HEK293 (cell line): ENCODE measurements at regions not wholly inside any gene's neighbourhood (a gene's known extent, or its start where the extent isn't known, plus 50 kb on each side); places are given as distances from the start of the nearest gene placed in this dataset.

Source experiments
- BCL11B ChIP-seq: fragments of 450-650 bp; formaldehyde crosslinking; IDR thresholded peaks from 2 replicates; pipeline ENCODE4 v1.5.1; 2016; ENCODE audit warnings: low read depth, missing biosample characterization, missing genetic modification characterization
- CTCF ChIP-seq: fragments of 450-650 bp; formaldehyde crosslinking; IDR thresholded peaks from 2 replicates; pipeline ENCODE4 v1.5.1; 2016; ENCODE audit warnings: missing biosample characterization, missing genetic modification characterization
- KLF8 ChIP-seq: fragments of 450-650 bp; formaldehyde crosslinking; IDR thresholded peaks from 2 replicates; pipeline ENCODE4 v1.5.1; 2016; ENCODE audit warnings: missing biosample characterization, missing genetic modification characterization
- TCF7L2 ChIP-seq: IDR thresholded peaks from 2 replicates; pipeline ENCODE4 v1.6.1; 2011; ENCODE audit warnings: low read depth, mild to moderate bottlenecking, inconsistent platforms, low read length, moderate library complexity, borderline replicate concordance
- ZNF184 ChIP-seq: fragments of 450-650 bp; IDR thresholded peaks from 2 replicates; pipeline ENCODE4 v1.5.1; 2018; ENCODE audit warnings: missing biosample characterization, mild to moderate bottlenecking, missing genetic modification characterization
- ZNF221 ChIP-seq: fragments of 450-650 bp; formaldehyde crosslinking; IDR thresholded peaks from 2 replicates; pipeline ENCODE4 v1.5.1; 2017; ENCODE audit warnings: missing biosample characterization, missing genetic modification characterization, borderline replicate concordance
- ZNF248 ChIP-seq: fragments of 450-650 bp; formaldehyde crosslinking; IDR thresholded peaks from 2 replicates; pipeline ENCODE4 v1.5.1; 2017; ENCODE audit warnings: missing biosample characterization, missing genetic modification characterization
- ZNF473 ChIP-seq: fragments of 450-650 bp; formaldehyde crosslinking; IDR thresholded peaks from 2 replicates; pipeline ENCODE4 v1.5.1; 2017; ENCODE audit warnings: missing biosample characterization, missing genetic modification characterization
- ZNF558 ChIP-seq: fragments of 450-650 bp; formaldehyde crosslinking; IDR thresholded peaks from 2 replicates; pipeline ENCODE4 v1.5.1; 2016; ENCODE audit warnings: missing biosample characterization, missing genetic modification characterization
- ZNF639 ChIP-seq: fragments of 450-650 bp; formaldehyde crosslinking; IDR thresholded peaks from 2 replicates; pipeline ENCODE4 v1.5.1; 2016; ENCODE audit warnings: missing biosample characterization, missing genetic modification characterization
- ZNF707 ChIP-seq: fragments of 450-650 bp; formaldehyde crosslinking; IDR thresholded peaks from 2 replicates; pipeline ENCODE4 v1.5.1; 2016; ENCODE audit warnings: missing biosample characterization, missing genetic modification characterization
- ZNF747 ChIP-seq: fragments of 450-650 bp; formaldehyde crosslinking; IDR thresholded peaks from 2 replicates; pipeline ENCODE4 v1.5.1; 2016; ENCODE audit warnings: missing biosample characterization, missing genetic modification characterization

GRCh38 chr6:86476311-86476710, 461.0 kb upstream of the HTR1E start:
- TF ChIP-seq ZNF558 (tag by site-specific recombination) (no peak), CTCF (tag by site-specific recombination) (no peak), BCL11B (no peak), ZNF248 (tag by site-specific recombination) (no peak), ZNF747 (tag by site-specific recombination) (no peak), TCF7L2 (no peak), ZNF473 (no peak), ZNF707 (tag by site-specific recombination) (no peak), ZNF221 (tag by site-specific recombination) (no peak), KLF8 (tag by site-specific recombination) (no peak), ZNF184 (no peak), ZNF639 (tag by site-specific recombination) (no peak)
